Iris pigment epithelial cell (primary cell): ENCODE measurements at regions not wholly inside any gene's neighbourhood (a gene's known extent, or its start where the extent isn't known, plus 50 kb on each side); places are given as distances from the start of the nearest gene placed in this dataset.
"Not testable (repeated sequence)": the region's sequence is repeated elsewhere in the genome, so short reads cannot be mapped to it uniquely, and the experiment has no call there.

ENCODE experiments used
- DNase-seq: peaks from one replicate; pipeline ENCODE4 v3.0.0-alpha.2; 2011; ENCODE audit warnings: low read depth

- DNase-seq = no peak
Measured at GRCh38 chr2:2662037-2662846, 331.2 kb upstream of the MYT1L start.

GRCh38 chr2:2660789-2661355 is 329.8 kb upstream of the MYT1L start:
- DNase-seq = no peak

- DNase-seq = no peak
Measured at GRCh38 chr2:2657121-2657962, 326.3 kb upstream of the MYT1L start.

GRCh38 chr2:2656115-2657011 is 325.3 kb upstream of the MYT1L start:
- DNase-seq = no peak

GRCh38 chr2:2655453-2656114 is 324.5 kb upstream of the MYT1L start:
- DNase-seq = no peak

GRCh38 chr2:2653231-2653630 is 322.2 kb upstream of the MYT1L start:
- DNase-seq = no peak

- no peak for DNase-seq
Measured at GRCh38 chr2:2650608-2651375, 319.7 kb upstream of the MYT1L start.

- no peak for DNase-seq
Measured at GRCh38 chr2:2649109-2650072, 318.3 kb upstream of the MYT1L start.

- DNase-seq = no peak
Measured at GRCh38 chr2:2648094-2648493, 317.0 kb upstream of the MYT1L start.

- DNase-seq = peak; percentile 17
Measured at GRCh38 chr2:2647141-2647541, 316.1 kb upstream of the MYT1L start.

- no peak for DNase-seq
Measured at GRCh38 chr2:2646433-2647051, 315.5 kb upstream of the MYT1L start.

GRCh38 chr2:2645162-2645855 is 314.2 kb upstream of the MYT1L start:
- DNase-seq = no peak

GRCh38 chr2:2644751-2645150 is 313.7 kb upstream of the MYT1L start:
- DNase-seq = not testable (repeated sequence)

GRCh38 chr2:2644040-2644439 is 313.0 kb upstream of the MYT1L start:
- DNase-seq = no peak

GRCh38 chr2:2642906-2643890 is 312.1 kb upstream of the MYT1L start:
- DNase-seq = no peak

- DNase-seq = no peak
Measured at GRCh38 chr2:2641541-2642410, 310.7 kb upstream of the MYT1L start.
